A673 (cell line): ENCODE measurements at regions not wholly inside any gene's neighbourhood (a gene's known extent, or its start where the extent isn't known, plus 50 kb on each side); places are given as distances from the start of the nearest gene placed in this dataset.

ENCODE experiments used
- EZH2 ChIP-seq: fragments of 200-600 bp; sonication (generic); IDR thresholded peaks from 2 replicates; pipeline ENCODE4 v1.6.1; 2017; ENCODE audit warnings: borderline replicate concordance, low read depth, mild to moderate bottlenecking, mixed read lengths, antibody characterized with exemption, low read length; ENCODE audit not compliant: poor library complexity, severe bottlenecking
- TF ChIP-seq, protein P1 (sequence below): fragments of 300-800, 200-600 bp; sonication (generic); conservative IDR thresholded peaks from 2 replicates; pipeline ENCODE4 v1.5.1; 2017; ENCODE audit warnings: low read depth, mild to moderate bottlenecking, antibody characterized with exemption, low read length, moderate library complexity, mixed read lengths

DNA sequence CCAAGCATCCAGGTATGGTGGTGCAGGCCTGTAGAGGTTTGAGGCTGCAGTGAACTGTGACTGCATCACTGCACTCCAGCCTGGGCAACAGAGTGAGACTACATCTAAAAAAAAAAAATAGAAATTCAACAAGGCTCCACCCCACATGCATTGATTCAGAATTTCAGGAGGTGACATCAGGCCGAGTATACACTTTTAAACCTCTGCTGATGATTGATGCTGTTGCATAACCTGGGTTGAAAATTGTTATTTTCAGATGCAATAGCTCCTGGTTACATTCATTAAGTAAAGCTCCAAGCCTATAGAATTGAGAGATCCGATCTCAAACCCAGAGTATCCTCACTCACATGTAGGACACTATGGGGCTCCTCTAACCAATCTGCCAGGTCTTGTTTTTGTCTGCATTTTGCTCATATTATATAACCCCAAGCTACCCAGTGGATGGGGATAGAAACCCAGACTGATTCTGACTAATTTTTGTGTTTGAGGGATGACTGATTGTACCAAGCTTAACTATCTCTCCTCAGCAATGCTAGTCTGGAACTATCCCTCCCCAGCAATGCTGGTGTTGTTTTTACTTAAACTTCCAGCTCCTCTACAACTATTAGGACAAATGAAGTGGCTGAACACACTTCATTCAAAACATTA is 123.5 kb upstream of the PREP start:
- no peak for TF ChIP-seq EZH2
- TF ChIP-seq, protein P1, sequence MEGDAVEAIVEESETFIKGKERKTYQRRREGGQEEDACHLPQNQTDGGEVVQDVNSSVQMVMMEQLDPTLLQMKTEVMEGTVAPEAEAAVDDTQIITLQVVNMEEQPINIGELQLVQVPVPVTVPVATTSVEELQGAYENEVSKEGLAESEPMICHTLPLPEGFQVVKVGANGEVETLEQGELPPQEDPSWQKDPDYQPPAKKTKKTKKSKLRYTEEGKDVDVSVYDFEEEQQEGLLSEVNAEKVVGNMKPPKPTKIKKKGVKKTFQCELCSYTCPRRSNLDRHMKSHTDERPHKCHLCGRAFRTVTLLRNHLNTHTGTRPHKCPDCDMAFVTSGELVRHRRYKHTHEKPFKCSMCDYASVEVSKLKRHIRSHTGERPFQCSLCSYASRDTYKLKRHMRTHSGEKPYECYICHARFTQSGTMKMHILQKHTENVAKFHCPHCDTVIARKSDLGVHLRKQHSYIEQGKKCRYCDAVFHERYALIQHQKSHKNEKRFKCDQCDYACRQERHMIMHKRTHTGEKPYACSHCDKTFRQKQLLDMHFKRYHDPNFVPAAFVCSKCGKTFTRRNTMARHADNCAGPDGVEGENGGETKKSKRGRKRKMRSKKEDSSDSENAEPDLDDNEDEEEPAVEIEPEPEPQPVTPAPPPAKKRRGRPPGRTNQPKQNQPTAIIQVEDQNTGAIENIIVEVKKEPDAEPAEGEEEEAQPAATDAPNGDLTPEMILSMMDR = no peak
